Smooth muscle cell (in vitro differentiated cells): ENCODE measurements at regions not wholly inside any gene's neighbourhood (a gene's known extent, or its start where the extent isn't known, plus 50 kb on each side); places are given as distances from the start of the nearest gene placed in this dataset. TPM values are rescaled to one million over a fixed set of nuclear protein-coding genes. Genes with fewer than 3 reads are reported as not detected.
A peak's percentile ranks its signal among the peaks of the same experiment; 100 is the strongest.

ENCODE experiments used
- DNase-seq: peaks from one replicate; lab custom pipeline; 2025; ENCODE audit not compliant: unreplicated experiment; lab: John Stamatoyannopoulos, UW
- H2AFZ ChIP-seq: fragments of 200-600 bp; sonication (generic); 2 replicates; pipeline ENCODE4 v1.6.0; 2016; ENCODE audit warnings: antibody characterized with exemption, low read depth, mild to moderate bottlenecking
- H3F3A ChIP-seq: fragments of 200-600 bp; sonication (generic); 2 replicates; pipeline ENCODE4 v1.6.0; 2017; ENCODE audit warnings: antibody characterized with exemption, low read depth
- H3K27ac ChIP-seq: fragments of 200-600 bp; sonication (generic); 2 replicates; pipeline ENCODE4 v1.5.1; 2016; ENCODE audit warnings: low read depth, mild to moderate bottlenecking
- H3K27me3 ChIP-seq: fragments of 200-600 bp; sonication (generic); 2 replicates; pipeline ENCODE4 v1.6.1; 2016; ENCODE audit warnings: low read depth, mild to moderate bottlenecking
- H3K36me3 ChIP-seq: fragments of 200-600 bp; sonication (generic); 2 replicates; pipeline ENCODE4 v1.5.1; 2016; ENCODE audit warnings: low read depth
- H3K4me1 ChIP-seq: fragments of 200-600 bp; sonication (generic); 2 replicates; pipeline ENCODE4 v1.5.1; 2016; ENCODE audit warnings: low read depth
- H3K4me2 ChIP-seq: fragments of 200-600 bp; sonication (generic); 2 replicates; pipeline ENCODE4 v1.6.0; 2016; ENCODE audit warnings: mild to moderate bottlenecking
- H3K4me3 ChIP-seq: fragments of 200-600 bp; sonication (generic); 2 replicates; pipeline ENCODE4 v1.5.1; 2016; ENCODE audit warnings: mild to moderate bottlenecking
- H3K79me2 ChIP-seq: fragments of 200-600 bp; sonication (generic); 2 replicates; pipeline ENCODE4 v1.6.0; 2016; ENCODE audit warnings: low read depth, mild to moderate bottlenecking
- H3K9ac ChIP-seq: fragments of 200-600 bp; sonication (generic); 2 replicates; pipeline ENCODE4 v1.6.0; 2016; ENCODE audit warnings: low read depth
- H3K9me3 ChIP-seq: fragments of 200-600 bp; sonication (generic); replicated peaks from 2 replicates; pipeline ENCODE4 v1.5.1; 2016; ENCODE audit warnings: low read depth
- H4K20me1 ChIP-seq: fragments of 200-600 bp; sonication (generic); 2 replicates; pipeline ENCODE4 v1.6.0; 2016; ENCODE audit warnings: low read depth
- CTCF ChIP-seq: fragments of 200-600 bp; sonication (generic); IDR thresholded peaks from 2 replicates; pipeline ENCODE4 v1.5.1; 2017; ENCODE audit warnings: borderline replicate concordance, mild to moderate bottlenecking, antibody characterized with exemption; ENCODE audit not compliant: insufficient read depth, poor library complexity, severe bottlenecking
- WGBS: methylation state at CpG from one replicate; pipeline ENCODE4 v1.1.7; 2016; ENCODE audit warnings: low lambda C conversion rate; 5-methylcytosine and 5-hydroxymethylcytosine counted together
- small RNA-seq: library from RNA; depleted of rRNA; stranded (forward); fragments of <200 nt; gene quantifications from one replicate; pipeline ENCODE3, GENCODE V24; 2014

GRCh38 chr15:85326291-85326690 is 54.1 kb upstream of the AKAP13 start:
- Histone ChIP-seq H3K27me3 (no peaks in the 10 kb centered on the region), H3K4me2 (no peak overlapping the region), H3K9me3 (peaks cover 6% of the 10 kb centered on the region), H3K36me3 (no peaks in the 10 kb centered on the region), H2AFZ (no peak overlapping the region), H4K20me1 (no peaks in the 10 kb centered on the region), H3K27ac (no peak overlapping the region), H3K4me3 (no peak overlapping the region), H3K79me2 (no peaks in the 10 kb centered on the region), H3K4me1 (peaks cover 11% of the 10 kb centered on the region), H3F3A (peaks cover 18% of the 10 kb centered on the region), H3K9ac (no peak overlapping the region)
- TF ChIP-seq CTCF: no peak
- DNase-seq: no peak

- H4K20me1 ChIP-seq: no peaks in the 10 kb centered on the region
These were observed 52.6 kb upstream of the AKAP13 start for GRCh38 chr15:85327820-85328219.

GRCh38 chr15:85329561-85330422 is 50.6 kb upstream of the AKAP13 start:
- peaks cover 14% of the 10 kb centered on the region for H3K4me1 ChIP-seq
- no peak for DNase-seq
- H3K27me3 ChIP-seq: no peaks in the 10 kb centered on the region
- no peaks in the 10 kb centered on the region for H3K9me3 ChIP-seq
- peak overlapping the region; percentile 54 for H3K4me3 ChIP-seq
- H3K27ac ChIP-seq: peak overlapping the region; percentile 82
- H3K9ac ChIP-seq: peak overlapping the region; percentile 29
- WGBS: 23% methylated on average over 19 of the region's 19 CpGs
- peaks cover 37% of the 10 kb centered on the region for H3F3A ChIP-seq
- H3K4me2 ChIP-seq: peak overlapping the region; percentile 92
- H4K20me1 ChIP-seq: no peaks in the 10 kb centered on the region
- TF ChIP-seq CTCF: no peak
- H2AFZ ChIP-seq: peak overlapping the region; percentile 93
- H3K79me2 ChIP-seq: no peaks in the 10 kb centered on the region
- H3K36me3 ChIP-seq: no peaks in the 10 kb centered on the region

More at GRCh38 chr15:85327820-85328219, 52.6 kb upstream of the AKAP13 start:
- 63% methylated on average over 3 of the region's 3 CpGs for WGBS
- H2AFZ ChIP-seq: no peak overlapping the region
- H3K9ac ChIP-seq: no peak overlapping the region
- TF ChIP-seq CTCF: no peak
- peaks cover 14% of the 10 kb centered on the region for H3K4me1 ChIP-seq
- DNase-seq: no peak
- H3K36me3 ChIP-seq: no peaks in the 10 kb centered on the region
- H3K79me2 ChIP-seq: no peaks in the 10 kb centered on the region
- peaks cover 32% of the 10 kb centered on the region for H3F3A ChIP-seq
- no peak overlapping the region for H3K4me3 ChIP-seq
- H3K4me2 ChIP-seq: no peak overlapping the region
- H3K27ac ChIP-seq: no peak overlapping the region
- no peaks in the 10 kb centered on the region for H3K27me3 ChIP-seq
- peaks cover 3% of the 10 kb centered on the region for H3K9me3 ChIP-seq

Small RNAs in the stretch of these regions (small RNA-seq; reads per million reads assigned to genes)
- gene RN7SL428P: not detected
